RWPE1 (cell line): ENCODE measurements at regions not wholly inside any gene's neighbourhood (a gene's known extent, or its start where the extent isn't known, plus 50 kb on each side); places are given as distances from the start of the nearest gene placed in this dataset.

Experiments
- CTCF ChIA-PET: fragments of 350-600 bp; sonication (Branson Sonifier 250); formaldehyde crosslinking; extraction: SDS; loops from one replicate; lab custom pipeline; 2021; lab: Yijun Ruan, JAX
- POLR2A ChIA-PET: fragments of 400-600 bp; formaldehyde crosslinking; extraction: SDS; loops from one replicate; lab custom pipeline; 2020; ENCODE audit warnings: antibody characterized with exemption; ENCODE audit not compliant: low non-redundant PET; lab: Yijun Ruan, JAX
- DNase-seq: peaks from one replicate; pipeline ENCODE4 v3.0.0; 2012; ENCODE audit warnings: low spot score
- H3K27ac ChIP-seq: fragments of 450-650 bp; 2 replicates; pipeline ENCODE4 v1.5.1; 2017
- CTCF ChIP-seq: fragments of 450-650 bp; conservative IDR thresholded peaks from 2 replicates; pipeline ENCODE4 v1.5.1; 2017; ENCODE audit warnings: low read depth, mild to moderate bottlenecking

GRCh38 chr11:70486731-70487130, 88.4 kb downstream of the CTTN start:
- POLR2A ChIA-PET, result no interaction called here
- CTCF ChIA-PET, result no interaction called here
- no peak overlapping the region for H3K27ac ChIP-seq
- TF ChIP-seq CTCF, result no peak
- DNase-seq, result no peak

- H3K27ac ChIP-seq, result no peak overlapping the region
- ChIA-PET CTCF (no interaction called here), POLR2A (no interaction called here)
- DNase-seq, result no peak
- TF ChIP-seq CTCF, result no peak
Measured at GRCh38 chr11:70487160-70487559, 88.8 kb downstream of the CTTN start.

- CTCF ChIA-PET, result no interaction called here
- no peak for DNase-seq
- POLR2A ChIA-PET, result no interaction called here
- TF ChIP-seq CTCF, result no peak
- H3K27ac ChIP-seq, result no peak overlapping the region
Measured at GRCh38 chr11:70487756-70488155, 89.4 kb downstream of the CTTN start.

- CTCF ChIA-PET, result no interaction called here
- POLR2A ChIA-PET, result no interaction called here
- no peak for TF ChIP-seq CTCF
- DNase-seq, result no peak
- no peak overlapping the region for H3K27ac ChIP-seq
Measured at GRCh38 chr11:70488171-70488703, 89.9 kb downstream of the CTTN start.

GRCh38 chr11:70489276-70489675, 90.9 kb downstream of the CTTN start:
- POLR2A ChIA-PET, result no interaction called here
- no peak for DNase-seq
- CTCF ChIA-PET, result no interaction called here
- TF ChIP-seq CTCF, result no peak
- H3K27ac ChIP-seq, result no peak overlapping the region

- H3K27ac ChIP-seq, result no peak overlapping the region
- POLR2A ChIA-PET, result no interaction called here
- CTCF ChIA-PET, result no interaction called here
- no peak for DNase-seq
- no peak for TF ChIP-seq CTCF
Measured at GRCh38 chr11:70490208-70490607, 91.9 kb downstream of the CTTN start.
